Skin epidermis (tissue), 12 donors: ENCODE measurements at regions not wholly inside any gene's neighbourhood (a gene's known extent, or its start where the extent isn't known, plus 50 kb on each side); places are given as distances from the start of the nearest gene placed in this dataset.

ENCODE experiments used
- H3K27ac ChIP-seq, 21 experiments: fragments of 200-600 bp; sonication (generic) in 11 of 21; one replicate each; pipeline ENCODE4 v1.5.0; 2020; ENCODE audit warnings: mild to moderate bottlenecking in 3 of 21, inconsistent platforms in 2 of 21, moderate library complexity in 2 of 21
- H3K4me3 ChIP-seq, 7 experiments: fragments of 200-600 bp; sonication (generic) in 2 of 7; one replicate each; pipeline ENCODE4 v1.5.0; 2020; ENCODE audit warnings: inconsistent platforms in 2 of 7, mild to moderate bottlenecking in 2 of 7, moderate library complexity in 1 of 7

DNA sequence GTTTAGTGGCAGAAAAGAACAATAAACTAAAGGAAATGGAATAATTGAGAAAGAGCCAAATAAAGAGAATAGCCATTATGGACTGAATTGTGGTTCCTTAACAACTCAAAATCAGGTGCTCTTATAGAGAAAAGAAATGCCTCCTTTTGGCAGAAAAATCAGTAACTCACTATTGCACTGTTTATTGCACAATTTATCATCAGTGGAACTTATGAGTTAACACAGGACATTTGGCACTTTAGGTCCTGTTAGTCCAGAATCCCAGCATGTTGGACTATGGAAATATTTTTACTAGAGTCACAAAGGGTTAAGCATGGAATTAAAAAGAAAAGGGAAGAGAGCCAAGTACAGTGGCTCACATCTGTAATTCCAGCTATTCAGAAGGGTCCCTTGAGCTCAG, 53.8 kb upstream of the JMY start:
- Histone ChIP-seq H3K27ac (peak overlapping the region in 4 of 21 experiments; percentile 9 to 63 (median 50)), H3K4me3 (no peak overlapping the region)

DNA sequence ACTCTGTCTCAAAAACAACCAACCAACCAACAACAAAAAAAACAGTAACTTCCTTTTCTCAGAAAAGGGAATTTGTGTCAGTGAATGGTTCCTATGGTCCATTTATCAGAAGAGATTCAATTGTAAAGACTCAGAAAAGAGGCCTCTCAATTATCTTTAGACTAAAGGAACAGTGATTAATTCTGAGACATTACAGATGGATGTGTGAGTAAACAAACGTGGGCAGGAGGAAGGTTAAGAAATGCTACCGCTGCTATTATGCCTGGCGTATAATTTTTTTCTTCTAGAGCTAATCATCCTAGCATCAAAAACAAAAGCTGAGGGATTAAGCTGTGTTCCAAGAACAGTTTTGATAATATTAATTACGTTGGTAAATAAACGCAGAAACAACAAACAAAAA, 52.9 kb upstream of the JMY start:
- H3K4me3 ChIP-seq: no peak overlapping the region
- peak overlapping the region in 6 of 21 experiments; percentile 6 to 63 (median 32) for H3K27ac ChIP-seq

- H3K4me3 ChIP-seq: no peak overlapping the region
Measured at GRCh38 chr5:79183617-79184016, 52.3 kb upstream of the JMY start.

DNA sequence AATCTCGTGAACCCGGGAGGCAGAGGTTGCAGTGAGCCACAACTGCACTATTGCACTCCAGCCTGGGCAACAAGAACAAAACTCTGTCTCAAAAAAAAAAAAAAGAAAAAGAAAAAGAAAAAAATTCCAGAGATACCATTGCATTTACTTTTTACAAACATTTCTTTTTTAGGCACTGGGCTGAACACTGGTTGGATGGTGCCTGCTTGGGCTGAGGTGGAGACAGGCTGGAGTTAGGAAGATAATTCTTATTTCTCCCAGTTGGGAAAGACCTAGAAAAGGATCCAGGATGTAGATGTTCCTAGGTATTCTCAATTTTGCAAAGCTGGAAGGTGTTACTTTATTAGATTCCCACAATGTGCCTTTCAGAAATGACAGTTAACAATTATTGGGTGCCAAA, 49.9 kb upstream of the JMY start:
- H3K27ac ChIP-seq: no peak overlapping the region
- H3K4me3 ChIP-seq: no peak overlapping the region

More at GRCh38 chr5:79183617-79184016, 52.3 kb upstream of the JMY start:
- H3K27ac ChIP-seq: peak overlapping the region in 4 of 21 experiments; percentile 12 to 63 (median 38)
